Right atrium auricular region (tissue), 2 donors: ENCODE measurements at regions not wholly inside any gene's neighbourhood (a gene's known extent, or its start where the extent isn't known, plus 50 kb on each side); places are given as distances from the start of the nearest gene placed in this dataset.

Experiments used
- DNase-seq: peaks from one replicate; pipeline ENCODE4 v3.0.0-alpha.2; 2019; ENCODE audit warnings: low spot score
- H3K27ac ChIP-seq, 2 donors: fragments of 200-600 bp; sonication (generic); 1 replicate in 1 of 2; 2 replicates in 1 of 2; pipeline ENCODE4 v1.5.1; 2016 to 2019
- H3K27me3 ChIP-seq, 2 donors: fragments of 200-600 bp; sonication (generic); one replicate each; pipeline versions ENCODE4 v1.5.1 to v1.6.0; 2017 to 2019
- H3K36me3 ChIP-seq: fragments of 200-600 bp; sonication (generic); one replicate; pipeline ENCODE4 v1.5.1; 2016
- H3K4me1 ChIP-seq, 2 donors: fragments of 200-600 bp; sonication (generic); one replicate each; pipeline versions ENCODE4 v1.5.1 to v1.6.0; 2017 to 2019
- H3K4me3 ChIP-seq, 2 donors: fragments of 200-600 bp; sonication (generic); 1 replicate in 1 of 2; 2 replicates in 1 of 2; pipeline ENCODE4 v1.5.1; 2017 to 2019; ENCODE audit warnings: mild to moderate bottlenecking in 1 of 2, moderate library complexity in 1 of 2
- H3K9me3 ChIP-seq, 2 donors: fragments of 200-600 bp; sonication (generic); one replicate each; pipeline ENCODE4 v1.5.1; 2019
- TF ChIP-seq, protein P1 (sequence below), 2 donors: fragments of 200-600 bp; sonication (generic); IDR thresholded peaks; one replicate each; pipeline ENCODE4 v1.5.1; 2019; ENCODE audit warnings: antibody characterized with exemption in 2 of 2

DNA sequence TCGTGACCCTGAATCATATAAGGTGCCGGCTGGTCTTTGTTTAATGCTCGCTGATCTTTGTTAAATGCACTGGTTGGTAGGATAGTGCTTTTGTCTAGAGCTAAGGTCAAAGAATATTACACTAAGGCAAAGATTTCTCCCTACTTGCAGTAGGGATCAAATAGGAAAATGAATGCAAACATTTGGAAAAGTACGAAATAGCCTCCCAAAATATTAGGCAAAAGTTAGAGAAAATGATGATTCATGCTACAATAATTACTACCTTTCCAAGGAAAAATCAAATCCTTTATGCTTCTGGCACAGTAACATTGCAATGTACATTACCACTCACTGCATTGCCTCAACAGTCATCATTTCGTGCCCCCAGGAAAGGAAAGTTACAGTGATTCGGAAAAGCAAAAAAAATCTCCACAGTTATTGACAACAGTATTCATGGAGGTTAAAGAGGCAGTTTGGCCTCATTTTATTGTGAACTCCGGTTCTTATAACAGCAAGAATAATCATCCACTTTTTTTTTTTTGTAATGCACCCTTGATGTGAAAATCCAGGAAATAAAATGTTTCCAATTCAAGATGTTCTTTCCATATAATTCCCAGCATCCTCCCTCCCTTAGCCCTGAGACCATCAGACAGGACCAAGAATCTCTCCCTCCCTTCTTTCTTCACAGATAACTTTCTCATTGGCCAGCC is 61.7 kb upstream of the ZMYND8 start:
- Histone ChIP-seq H3K27ac (no peak overlapping the region), H3K4me3 (no peak overlapping the region)

DNA sequence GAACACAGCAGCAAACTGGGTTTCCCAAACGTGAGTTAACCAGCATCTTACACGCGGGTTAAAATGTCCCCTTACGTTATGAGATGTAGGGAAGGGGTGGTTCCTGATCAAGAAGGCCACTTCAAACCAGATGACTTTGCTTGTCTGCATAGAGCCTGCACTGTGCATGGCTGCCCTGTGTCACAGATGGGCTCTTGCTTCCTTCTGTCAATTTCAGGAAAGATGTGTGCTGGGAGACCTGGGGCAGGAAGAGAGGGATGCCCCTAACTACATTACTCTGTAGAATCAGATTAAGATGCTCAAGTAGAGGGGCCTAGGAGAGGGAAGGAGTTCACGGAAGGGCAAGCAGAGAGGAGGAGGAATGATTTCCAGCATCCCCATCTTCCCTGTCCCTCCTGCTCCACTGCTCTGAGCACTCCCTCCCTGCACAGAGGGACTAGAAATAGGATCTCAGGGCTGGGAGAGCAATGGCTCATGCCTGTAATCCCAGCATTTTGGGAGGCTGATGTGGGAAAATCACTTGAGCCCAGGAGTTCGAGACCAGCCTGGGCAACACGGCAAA is 63.5 kb upstream of the ZMYND8 start:
- Histone ChIP-seq H3K27me3 (no peaks in the 10 kb centered on the region), H3K27ac (no peak overlapping the region), H3K9me3 (no peaks in the 10 kb centered on the region), H3K4me1 (peaks cover 0 to 8% of the 10 kb centered on the region in 2 donors), H3K4me3 (no peak overlapping the region), H3K36me3 (no peaks in the 10 kb centered on the region)
- DNase-seq, result no peak
- TF ChIP-seq, protein P1, sequence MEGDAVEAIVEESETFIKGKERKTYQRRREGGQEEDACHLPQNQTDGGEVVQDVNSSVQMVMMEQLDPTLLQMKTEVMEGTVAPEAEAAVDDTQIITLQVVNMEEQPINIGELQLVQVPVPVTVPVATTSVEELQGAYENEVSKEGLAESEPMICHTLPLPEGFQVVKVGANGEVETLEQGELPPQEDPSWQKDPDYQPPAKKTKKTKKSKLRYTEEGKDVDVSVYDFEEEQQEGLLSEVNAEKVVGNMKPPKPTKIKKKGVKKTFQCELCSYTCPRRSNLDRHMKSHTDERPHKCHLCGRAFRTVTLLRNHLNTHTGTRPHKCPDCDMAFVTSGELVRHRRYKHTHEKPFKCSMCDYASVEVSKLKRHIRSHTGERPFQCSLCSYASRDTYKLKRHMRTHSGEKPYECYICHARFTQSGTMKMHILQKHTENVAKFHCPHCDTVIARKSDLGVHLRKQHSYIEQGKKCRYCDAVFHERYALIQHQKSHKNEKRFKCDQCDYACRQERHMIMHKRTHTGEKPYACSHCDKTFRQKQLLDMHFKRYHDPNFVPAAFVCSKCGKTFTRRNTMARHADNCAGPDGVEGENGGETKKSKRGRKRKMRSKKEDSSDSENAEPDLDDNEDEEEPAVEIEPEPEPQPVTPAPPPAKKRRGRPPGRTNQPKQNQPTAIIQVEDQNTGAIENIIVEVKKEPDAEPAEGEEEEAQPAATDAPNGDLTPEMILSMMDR (IDR thresholded peaks at IDR 0.05), result no peak

More for the DNA sequence above, 61.7 kb upstream of the ZMYND8 start:
- Histone ChIP-seq H3K9me3 (no peaks in the 10 kb centered on the region), H3K4me1 (peaks cover 0 to 10% of the 10 kb centered on the region in 2 donors), H3K27me3 (no peaks in the 10 kb centered on the region), H3K36me3 (no peaks in the 10 kb centered on the region)
- TF ChIP-seq, protein P1 (IDR thresholded peaks at IDR 0.05), result no peak
- no peak for DNase-seq

DNA sequence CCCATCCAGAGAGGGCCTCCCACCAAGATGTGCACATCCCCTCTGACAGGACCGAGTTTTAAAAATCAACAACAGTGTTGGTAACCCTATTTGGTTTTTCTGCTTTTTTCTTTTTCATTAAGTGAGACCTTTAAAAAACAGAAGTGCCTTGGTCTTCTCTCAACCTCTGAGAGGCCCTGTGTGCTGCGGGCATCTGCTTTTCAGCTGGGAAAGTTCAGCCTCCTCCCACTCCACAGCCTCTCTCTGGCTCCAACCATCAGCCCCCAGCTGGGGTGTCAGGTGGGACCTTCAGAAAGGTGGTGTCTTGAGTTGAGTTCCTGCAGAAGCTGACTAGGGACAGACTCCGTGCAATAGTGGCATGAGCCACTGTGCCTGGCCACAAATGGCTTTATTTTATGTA is 64.6 kb upstream of the ZMYND8 start:
- H3K36me3 ChIP-seq, result no peaks in the 10 kb centered on the region
- no peak overlapping the region for H3K4me3 ChIP-seq
- TF ChIP-seq, protein P1 (IDR thresholded peaks at IDR 0.05), result no peak
- no peak overlapping the region for H3K27ac ChIP-seq
- H3K27me3 ChIP-seq, result no peaks in the 10 kb centered on the region
- no peaks in the 10 kb centered on the region for H3K9me3 ChIP-seq
- H3K4me1 ChIP-seq, result no peaks in the 10 kb centered on the region
- no peak for DNase-seq

DNA sequence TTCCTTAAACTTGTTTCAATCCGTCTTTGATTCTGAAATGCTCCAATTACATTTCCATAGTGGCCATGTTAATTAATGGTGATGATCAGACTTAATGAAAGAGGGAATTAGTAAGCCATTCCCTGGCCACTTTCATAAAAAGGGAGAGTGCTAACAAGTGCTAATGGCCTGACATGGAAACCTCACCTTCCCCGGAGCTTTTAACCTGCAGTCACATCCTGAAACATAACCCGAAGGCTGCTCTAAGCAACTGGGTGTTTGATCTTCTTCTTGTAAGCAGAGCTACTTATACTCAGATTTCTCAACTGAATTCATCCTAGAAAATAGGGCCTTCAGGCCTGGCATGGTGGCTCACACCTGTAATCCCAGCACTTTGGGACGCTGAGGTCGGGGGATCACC is 67.1 kb upstream of the ZMYND8 start:
- DNase-seq, result no peak
- TF ChIP-seq, protein P1 (IDR thresholded peaks at IDR 0.05), result no peak
- Histone ChIP-seq H3K36me3 (no peaks in the 10 kb centered on the region), H3K4me3 (no peak overlapping the region), H3K27ac (no peak overlapping the region), H3K9me3 (peaks cover 3 to 15% of the 10 kb centered on the region in 2 donors), H3K4me1 (no peaks in the 10 kb centered on the region), H3K27me3 (no peaks in the 10 kb centered on the region)

DNA sequence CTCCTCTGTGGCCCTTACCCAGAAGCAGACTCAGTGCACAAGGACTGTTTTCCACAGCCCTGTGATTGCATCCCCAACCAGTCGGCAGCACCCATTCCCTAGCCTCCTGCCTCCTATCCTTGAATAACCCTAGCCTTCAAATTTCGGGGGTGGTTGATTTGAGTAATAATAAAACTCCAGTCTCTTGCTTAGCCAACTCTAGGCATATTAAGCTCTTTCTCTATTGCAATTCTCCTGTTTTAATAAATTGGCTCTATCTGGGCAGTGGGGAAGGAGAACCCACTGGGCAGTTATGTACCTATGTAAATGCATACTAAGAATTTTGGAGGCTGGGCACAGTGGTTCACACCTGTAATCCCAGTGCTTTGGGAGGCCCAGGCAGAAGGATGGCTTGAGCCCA is 70.6 kb upstream of the ZMYND8 start:
- DNase-seq, result no peak
- Histone ChIP-seq H3K4me1 (no peaks in the 10 kb centered on the region), H3K4me3 (no peak overlapping the region), H3K9me3 (peaks cover 3 to 15% of the 10 kb centered on the region in 2 donors), H3K27ac (no peak overlapping the region), H3K36me3 (no peaks in the 10 kb centered on the region), H3K27me3 (no peaks in the 10 kb centered on the region)
- TF ChIP-seq, protein P1 (IDR thresholded peaks at IDR 0.05), result no peak
